ENCODE measurements at regions not wholly inside any gene's neighbourhood (a gene's known extent, or its start where the extent isn't known, plus 50 kb on each side); places are given as distances from the start of the nearest gene placed in this dataset.

GRCh38 chr3:102329066-102329465 lies 105.7 kb upstream of the ZPLD1 start:
- no peak overlapping the region for H3K4me3 ChIP-seq
- no peak overlapping the region for H3K27ac ChIP-seq
- H3K4me2 ChIP-seq = no peak overlapping the region
- no peaks in the 10 kb centered on the region for H3K36me3 ChIP-seq
- no peak for TF ChIP-seq Cebpa-rat (IDR thresholded peaks at IDR 0.05)
- H3K27me3 ChIP-seq = no peaks in the 10 kb centered on the region
- no peaks in the 10 kb centered on the region for H3K4me1 ChIP-seq
- no peaks in the 10 kb centered on the region for H4K20me1 ChIP-seq
- no peak overlapping the region for H3K9ac ChIP-seq
- no peaks in the 10 kb centered on the region for H3K9me3 ChIP-seq (replicated peaks in 1 of 11)

DNA sequence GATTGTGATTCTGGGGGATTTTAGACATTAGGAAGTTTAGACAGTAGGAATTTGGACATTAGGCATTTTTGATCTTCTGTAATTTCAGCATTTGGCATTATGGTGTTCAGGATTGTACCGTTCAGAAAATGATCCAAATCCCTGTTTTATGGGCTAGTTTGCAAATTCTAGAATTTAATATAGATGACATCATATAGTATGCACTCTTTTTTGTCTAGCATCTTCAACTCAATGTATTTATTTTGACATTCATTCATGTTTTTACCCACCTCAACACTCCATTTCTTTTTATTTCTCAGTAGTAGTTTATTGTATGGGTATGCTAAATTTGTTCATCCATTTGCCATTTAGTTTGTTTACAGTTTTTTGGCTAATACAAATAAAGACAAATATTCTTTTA lies 105.3 kb upstream of the ZPLD1 start:
- Histone ChIP-seq H3K4me3 (no peak overlapping the region), H3K9me3 (replicated peaks in 1 of 11) (no peaks in the 10 kb centered on the region), H3K4me2 (no peak overlapping the region), H3K9ac (no peak overlapping the region), H3K27ac (no peak overlapping the region), H3K36me3 (no peaks in the 10 kb centered on the region), H3K4me1 (no peaks in the 10 kb centered on the region), H4K20me1 (no peaks in the 10 kb centered on the region), H3K27me3 (no peaks in the 10 kb centered on the region)
- TF ChIP-seq Cebpa-rat (IDR thresholded peaks at IDR 0.05) = no peak

- Histone ChIP-seq H3K9ac (no peak overlapping the region), H3K27me3 (no peaks in the 10 kb centered on the region), H4K20me1 (no peaks in the 10 kb centered on the region), H3K4me1 (no peaks in the 10 kb centered on the region), H3K36me3 (no peaks in the 10 kb centered on the region), H3K4me3 (no peak overlapping the region), H3K27ac (no peak overlapping the region), H3K4me2 (no peak overlapping the region), H3K9me3 (replicated peaks in 1 of 11) (no peaks in the 10 kb centered on the region)
- TF ChIP-seq Cebpa-rat (IDR thresholded peaks at IDR 0.05) = no peak
Observed at GRCh38 chr3:102332205-102332604, 102.6 kb upstream of the ZPLD1 start.

- H3K4me3 ChIP-seq = no peak overlapping the region
- no peaks in the 10 kb centered on the region for H3K36me3 ChIP-seq
- TF ChIP-seq Cebpa-rat (IDR thresholded peaks at IDR 0.05) = peak in 4 of 11 experiments; percentile 13 to 64 (median 33); a peak in 3 of 22 replicates
- no peak overlapping the region for H3K9ac ChIP-seq
- H3K9me3 ChIP-seq (replicated peaks in 1 of 11) = no peaks in the 10 kb centered on the region
- no peak overlapping the region for H3K4me2 ChIP-seq
- no peak overlapping the region for H3K27ac ChIP-seq
- H4K20me1 ChIP-seq = no peaks in the 10 kb centered on the region
- H3K4me1 ChIP-seq = no peaks in the 10 kb centered on the region
- H3K27me3 ChIP-seq = no peaks in the 10 kb centered on the region
Observed at GRCh38 chr3:102332934-102333333, 101.9 kb upstream of the ZPLD1 start.

DNA sequence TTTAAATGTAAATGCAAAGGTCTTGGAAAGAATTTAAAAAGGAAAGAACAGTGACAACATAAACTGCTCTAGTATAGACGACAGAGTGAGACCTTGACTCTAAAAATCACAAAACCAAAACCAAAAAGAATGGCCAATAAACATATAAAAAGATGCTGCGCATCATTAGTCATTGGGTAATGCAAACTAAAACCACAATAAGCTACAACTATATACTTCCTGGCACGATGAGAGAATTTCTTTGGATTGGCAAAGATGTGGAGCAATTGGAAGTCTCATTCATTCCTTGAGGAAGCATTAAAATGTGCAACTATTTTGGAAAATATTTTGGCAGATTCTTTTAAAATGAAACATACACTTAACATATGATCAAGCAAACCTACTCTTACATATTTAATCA lies 98.7 kb upstream of the ZPLD1 start:
- H3K27me3 ChIP-seq = no peaks in the 10 kb centered on the region
- H4K20me1 ChIP-seq = no peaks in the 10 kb centered on the region
- H3K4me1 ChIP-seq = no peaks in the 10 kb centered on the region
- H3K27ac ChIP-seq = no peak overlapping the region
- TF ChIP-seq Cebpa-rat (IDR thresholded peaks at IDR 0.05) = no peak
- H3K4me2 ChIP-seq = no peak overlapping the region
- H3K4me3 ChIP-seq = no peak overlapping the region
- no peaks in the 10 kb centered on the region for H3K9me3 ChIP-seq (replicated peaks in 1 of 11)
- H3K9ac ChIP-seq = no peak overlapping the region
- no peaks in the 10 kb centered on the region for H3K36me3 ChIP-seq

- Histone ChIP-seq H3K9me3 (replicated peaks in 1 of 11) (no peaks in the 10 kb centered on the region), H4K20me1 (no peaks in the 10 kb centered on the region), H3K4me1 (no peaks in the 10 kb centered on the region), H3K36me3 (no peaks in the 10 kb centered on the region), H3K9ac (no peak overlapping the region), H3K27me3 (no peaks in the 10 kb centered on the region), H3K4me2 (no peak overlapping the region), H3K4me3 (no peak overlapping the region), H3K27ac (no peak overlapping the region)
- TF ChIP-seq Cebpa-rat (IDR thresholded peaks at IDR 0.05) = no peak
Observed at GRCh38 chr3:102339671-102340070, 95.1 kb upstream of the ZPLD1 start.

GRCh38 chr3:102346897-102347296 lies 87.9 kb upstream of the ZPLD1 start:
- Histone ChIP-seq H3K27me3 (no peaks in the 10 kb centered on the region), H4K20me1 (no peaks in the 10 kb centered on the region), H3K9me3 (replicated peaks in 1 of 11) (no peaks in the 10 kb centered on the region), H3K36me3 (no peaks in the 10 kb centered on the region), H3K9ac (no peak overlapping the region), H3K4me3 (no peak overlapping the region), H3K4me2 (no peak overlapping the region), H3K4me1 (no peaks in the 10 kb centered on the region), H3K27ac (no peak overlapping the region)
- no peak for TF ChIP-seq Cebpa-rat (IDR thresholded peaks at IDR 0.05)

DNA sequence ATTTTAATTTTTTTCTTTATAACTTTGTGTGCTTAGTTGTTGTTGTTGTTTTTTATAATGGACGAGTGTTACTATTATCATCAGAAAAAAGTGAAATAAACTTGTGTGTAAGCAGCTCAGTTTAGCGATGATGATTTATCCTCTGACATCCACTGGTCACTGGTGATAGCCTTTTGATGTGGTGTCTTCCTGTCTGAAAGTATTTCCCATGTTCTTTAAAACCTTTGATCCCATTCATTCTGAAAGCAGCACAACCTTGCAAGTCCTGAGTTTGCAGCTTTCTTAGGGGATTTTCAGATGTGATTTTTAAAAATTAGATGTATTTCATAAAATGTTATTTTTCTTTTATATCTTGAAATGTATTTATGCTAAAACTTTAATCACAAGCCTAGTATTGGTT lies 85.9 kb upstream of the ZPLD1 start:
- Histone ChIP-seq H3K36me3 (no peaks in the 10 kb centered on the region), H3K9me3 (replicated peaks in 1 of 11) (no peaks in the 10 kb centered on the region)

GRCh38 chr3:102353148-102353547 lies 81.7 kb upstream of the ZPLD1 start:
- no peak for TF ChIP-seq Cebpa-rat (IDR thresholded peaks at IDR 0.05)
- H3K9ac ChIP-seq = no peak overlapping the region
- H3K4me2 ChIP-seq = peak overlapping the region in 2 of 11 experiments; percentile 0 to 3; a peak in 1 of 22 replicates

More for the DNA sequence above, 85.9 kb upstream of the ZPLD1 start:
- H3K27me3 ChIP-seq = no peaks in the 10 kb centered on the region
- no peak overlapping the region for H3K4me3 ChIP-seq
- no peak overlapping the region for H3K27ac ChIP-seq
- H3K4me2 ChIP-seq = no peak overlapping the region
- H3K4me1 ChIP-seq = peaks cover 0 to 7% (median 0%) of the 10 kb centered on the region in 10 experiments; a peak in 1 of 20 replicates
- H4K20me1 ChIP-seq = no peaks in the 10 kb centered on the region
- no peak for TF ChIP-seq Cebpa-rat (IDR thresholded peaks at IDR 0.05)
- H3K9ac ChIP-seq = no peak overlapping the region

GRCh38 chr3:102353805-102354204 lies 81.0 kb upstream of the ZPLD1 start:
- Histone ChIP-seq H3K9me3 (replicated peaks in 1 of 11) (no peaks in the 10 kb centered on the region), H3K4me1 (peaks cover 0 to 13% (median 0%) of the 10 kb centered on the region in 10 experiments; a peak in 3 of 20 replicates), H3K4me3 (no peak overlapping the region), H3K36me3 (no peaks in the 10 kb centered on the region), H4K20me1 (no peaks in the 10 kb centered on the region), H3K27me3 (no peaks in the 10 kb centered on the region), H3K4me2 (no peak overlapping the region), H3K9ac (no peak overlapping the region), H3K27ac (no peak overlapping the region)
- TF ChIP-seq Cebpa-rat (IDR thresholded peaks at IDR 0.05) = no peak

More at GRCh38 chr3:102353148-102353547, 81.7 kb upstream of the ZPLD1 start:
- Histone ChIP-seq H4K20me1 (no peaks in the 10 kb centered on the region), H3K27me3 (no peaks in the 10 kb centered on the region), H3K27ac (no peak overlapping the region), H3K9me3 (replicated peaks in 1 of 11) (no peaks in the 10 kb centered on the region), H3K4me1 (peaks cover 0 to 13% (median 0%) of the 10 kb centered on the region in 10 experiments; a peak in 3 of 20 replicates), H3K4me3 (no peak overlapping the region), H3K36me3 (no peaks in the 10 kb centered on the region)

Data from BLaER1 treated with 17β-estradiol and CSF1 and Interleukin-3, amounts not matched to agents 10 nM and 100 nM (cell line).